ENCODE measurements at regions not wholly inside any gene's neighbourhood (a gene's known extent, or its start where the extent isn't known, plus 50 kb on each side); places are given as distances from the start of the nearest gene placed in this dataset.

DNA sequence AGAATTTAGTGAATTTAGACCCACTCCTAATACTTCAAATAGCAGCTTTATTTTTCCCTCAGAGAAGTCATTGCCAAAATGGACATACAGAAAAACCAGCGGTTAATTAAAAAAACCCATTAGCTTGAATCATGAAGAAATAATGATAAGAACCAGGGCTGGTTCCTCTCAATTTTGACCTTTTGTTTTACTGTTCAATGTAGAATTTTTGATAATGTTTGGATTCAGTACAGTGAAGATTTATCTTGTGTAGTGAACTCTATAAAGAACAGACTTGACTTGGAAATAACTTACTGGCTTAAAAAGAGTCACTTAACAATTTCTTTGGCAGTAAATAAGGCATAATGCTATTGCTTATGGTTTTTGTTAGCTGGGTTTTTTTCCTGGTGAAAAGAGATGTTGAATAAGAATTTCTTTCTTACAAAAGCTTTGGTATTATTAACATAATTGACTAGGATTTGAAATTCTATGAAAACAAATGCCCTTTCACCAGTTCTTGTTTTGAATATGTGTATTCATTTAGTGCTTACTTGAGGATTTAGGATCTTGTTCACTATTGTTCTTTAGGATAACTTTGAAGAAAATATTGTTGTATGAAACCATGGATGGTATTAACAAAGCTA lies 73.4 kb upstream of the ITPRID2 start:
- TF ChIP-seq, protein P1, sequence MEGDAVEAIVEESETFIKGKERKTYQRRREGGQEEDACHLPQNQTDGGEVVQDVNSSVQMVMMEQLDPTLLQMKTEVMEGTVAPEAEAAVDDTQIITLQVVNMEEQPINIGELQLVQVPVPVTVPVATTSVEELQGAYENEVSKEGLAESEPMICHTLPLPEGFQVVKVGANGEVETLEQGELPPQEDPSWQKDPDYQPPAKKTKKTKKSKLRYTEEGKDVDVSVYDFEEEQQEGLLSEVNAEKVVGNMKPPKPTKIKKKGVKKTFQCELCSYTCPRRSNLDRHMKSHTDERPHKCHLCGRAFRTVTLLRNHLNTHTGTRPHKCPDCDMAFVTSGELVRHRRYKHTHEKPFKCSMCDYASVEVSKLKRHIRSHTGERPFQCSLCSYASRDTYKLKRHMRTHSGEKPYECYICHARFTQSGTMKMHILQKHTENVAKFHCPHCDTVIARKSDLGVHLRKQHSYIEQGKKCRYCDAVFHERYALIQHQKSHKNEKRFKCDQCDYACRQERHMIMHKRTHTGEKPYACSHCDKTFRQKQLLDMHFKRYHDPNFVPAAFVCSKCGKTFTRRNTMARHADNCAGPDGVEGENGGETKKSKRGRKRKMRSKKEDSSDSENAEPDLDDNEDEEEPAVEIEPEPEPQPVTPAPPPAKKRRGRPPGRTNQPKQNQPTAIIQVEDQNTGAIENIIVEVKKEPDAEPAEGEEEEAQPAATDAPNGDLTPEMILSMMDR (conservative IDR thresholded peaks at IDR 0.05; ENCODE audit: low read length): no peak

DNA sequence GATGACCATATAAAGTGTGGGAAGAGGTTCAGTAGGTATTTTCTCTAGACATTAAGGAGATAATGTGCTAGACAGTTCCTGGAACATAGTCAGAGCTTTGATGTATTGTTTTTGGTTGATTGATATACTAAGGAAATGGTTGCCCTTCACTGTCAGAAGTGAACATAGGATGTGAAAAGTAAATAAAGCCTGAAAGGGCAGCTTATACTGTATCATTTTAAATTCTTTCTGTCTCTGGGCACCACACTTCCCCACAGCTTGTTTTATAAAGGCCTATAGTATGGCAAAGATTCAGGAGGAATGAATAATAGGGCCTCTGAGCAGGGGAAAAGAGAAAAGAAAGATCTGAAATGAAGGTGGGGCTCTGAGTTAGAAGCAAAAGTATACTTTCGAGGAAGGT lies 72.7 kb upstream of the ITPRID2 start:
- TF ChIP-seq, protein P1 (conservative IDR thresholded peaks at IDR 0.05; ENCODE audit: low read length): no peak
- DNase-seq (ENCODE audit: low read depth): no peak

More for the DNA sequence above, 73.4 kb upstream of the ITPRID2 start:
- DNase-seq (ENCODE audit: low read depth): no peak
- H3K4me3 ChIP-seq (ENCODE audit: low read length): no peak overlapping the region

DNA sequence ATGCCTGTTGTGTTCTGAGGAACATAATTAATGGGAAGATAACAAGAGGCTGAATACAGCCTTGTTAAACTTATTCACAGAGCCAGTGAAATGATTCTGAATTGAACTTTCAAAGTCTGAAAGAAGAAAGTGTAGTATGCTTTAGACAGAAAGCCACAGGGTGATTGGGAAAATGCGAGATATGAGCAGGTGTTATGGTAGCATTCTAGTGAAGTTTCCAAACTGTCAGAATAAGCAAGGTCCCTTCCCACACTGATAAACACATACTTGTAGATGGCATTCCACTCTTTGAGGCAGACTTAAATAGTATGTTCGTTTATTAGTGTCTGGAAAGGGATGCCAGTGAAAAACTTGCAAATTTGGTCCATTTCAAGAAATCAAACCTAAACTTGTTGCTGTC lies 70.5 kb upstream of the ITPRID2 start:
- no peak for DNase-seq (ENCODE audit: low read depth)
- H3K4me3 ChIP-seq (ENCODE audit: low read length): no peak overlapping the region
- TF ChIP-seq, protein P1 (conservative IDR thresholded peaks at IDR 0.05; ENCODE audit: low read length): no peak

More for the DNA sequence above, 72.7 kb upstream of the ITPRID2 start:
- no peak overlapping the region for H3K4me3 ChIP-seq (ENCODE audit: low read length)

DNA sequence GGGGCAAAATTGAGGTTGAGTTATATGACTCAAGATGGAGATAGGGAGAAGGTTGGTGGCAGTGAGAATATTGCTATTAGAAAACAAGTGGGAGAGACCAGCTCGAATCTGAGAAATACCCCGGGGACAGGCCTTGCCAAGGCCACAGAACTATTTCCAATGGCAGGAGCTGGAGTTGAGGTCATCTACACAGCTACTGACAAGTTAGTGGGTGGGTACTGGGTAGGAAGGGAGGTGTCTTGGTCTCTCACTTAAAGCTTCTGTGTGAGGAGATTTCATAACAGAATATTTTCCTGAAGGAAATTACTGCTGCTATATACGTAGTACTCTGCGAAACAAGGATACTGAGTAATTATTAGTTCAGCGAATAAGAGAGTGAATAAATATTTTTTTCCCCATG lies 69.4 kb upstream of the ITPRID2 start:
- no peak for DNase-seq (ENCODE audit: low read depth)
- no peak overlapping the region for H3K4me3 ChIP-seq (ENCODE audit: low read length)
- TF ChIP-seq, protein P1 (conservative IDR thresholded peaks at IDR 0.05; ENCODE audit: low read length): no peak

DNA sequence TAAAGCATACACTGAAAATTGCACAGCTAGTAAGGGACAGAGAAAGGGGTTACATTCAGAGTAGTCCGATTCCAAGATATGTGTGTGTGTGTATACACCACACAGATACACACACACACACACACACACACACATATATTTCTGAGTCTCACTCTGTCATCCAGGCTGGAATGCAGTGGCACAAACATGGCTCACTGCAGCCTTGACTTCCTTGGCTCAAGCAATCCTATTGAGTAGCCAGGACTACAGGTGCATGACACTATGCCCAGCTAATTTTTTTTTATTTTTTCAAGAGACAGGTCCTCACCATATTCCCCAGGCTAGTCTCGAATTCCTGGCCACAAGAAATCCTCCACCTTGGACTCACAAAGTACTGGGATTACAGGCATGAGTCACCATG lies 68.1 kb upstream of the ITPRID2 start:
- H3K4me3 ChIP-seq (ENCODE audit: low read length): no peak overlapping the region
- DNase-seq (ENCODE audit: low read depth): no peak
- TF ChIP-seq, protein P1 (conservative IDR thresholded peaks at IDR 0.05; ENCODE audit: low read length): no peak

DNA sequence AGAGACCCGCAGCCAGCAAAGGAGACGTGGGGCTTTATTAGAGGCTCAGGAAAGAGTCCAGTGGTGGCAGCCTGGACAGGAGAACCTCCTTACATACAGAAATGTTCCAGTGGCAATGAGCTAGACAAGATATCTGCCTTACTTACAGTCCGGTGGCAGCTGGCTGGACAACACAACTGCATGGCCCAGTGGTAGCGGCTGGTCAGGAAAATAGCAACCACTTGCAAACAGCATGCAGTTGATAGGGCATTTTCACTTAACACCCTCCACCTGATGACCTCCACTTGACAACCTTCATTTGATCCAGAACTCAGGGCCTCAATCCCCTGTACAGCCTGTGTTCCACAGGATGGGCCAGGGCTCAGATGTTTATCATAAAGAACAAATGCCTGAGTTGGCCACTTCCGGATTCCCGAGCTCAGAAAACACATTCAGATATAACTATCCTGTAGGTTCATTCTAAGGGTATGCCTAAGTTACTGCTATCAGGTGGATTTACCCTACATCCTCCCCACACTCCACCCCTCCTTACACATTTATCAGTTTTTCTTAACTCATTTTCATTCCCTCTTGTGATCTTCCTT lies 63.3 kb upstream of the ITPRID2 start:
- TF ChIP-seq, protein P1 (conservative IDR thresholded peaks at IDR 0.05; ENCODE audit: low read length): no peak
- H3K4me3 ChIP-seq (ENCODE audit: low read length): no peak overlapping the region
- DNase-seq (ENCODE audit: low read depth): no peak

DNA sequence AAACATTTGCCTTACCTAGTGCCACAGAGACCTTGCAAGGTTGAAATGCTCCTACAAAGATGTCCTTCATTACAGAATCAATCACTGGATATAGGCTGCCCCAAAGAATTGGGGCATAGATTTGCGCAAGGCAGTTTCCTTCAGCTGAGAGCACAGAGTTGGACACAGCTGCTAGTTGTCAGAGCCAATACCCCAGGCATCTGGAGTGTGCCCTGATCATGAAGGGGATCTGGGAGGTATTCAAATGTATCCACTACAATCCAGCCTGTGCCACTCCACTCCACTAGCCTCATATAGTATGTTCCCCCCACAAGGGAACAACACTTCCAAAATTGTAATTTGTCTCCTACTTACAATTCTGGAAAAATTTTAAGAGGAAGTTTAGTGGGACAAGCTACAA lies 62.3 kb upstream of the ITPRID2 start:
- H3K4me3 ChIP-seq (ENCODE audit: low read length): no peak overlapping the region
- DNase-seq (ENCODE audit: low read depth): no peak
- TF ChIP-seq, protein P1 (conservative IDR thresholded peaks at IDR 0.05; ENCODE audit: low read length): no peak

Measured in AG10803 (cell line).